Parathyroid adenoma (tissue), 2 donors: ENCODE measurements at regions not wholly inside any gene's neighbourhood (a gene's known extent, or its start where the extent isn't known, plus 50 kb on each side); places are given as distances from the start of the nearest gene placed in this dataset.

ENCODE experiments used
- H2AFZ ChIP-seq: fragments of 300-600 bp; sonication (generic); one replicate; pipeline ENCODE4 v1.7.0; 2017; ENCODE audit warnings: antibody characterized with exemption, mild to moderate bottlenecking
- H3K27ac ChIP-seq: fragments of 300-600 bp; sonication (generic); one replicate; pipeline ENCODE4 v1.7.0; 2017
- H3K27me3 ChIP-seq: fragments of 300-600 bp; sonication (generic); one replicate; pipeline ENCODE4 v1.7.0; 2017; ENCODE audit warnings: low read length; ENCODE audit not compliant: control insufficient read depth, insufficient read depth
- H3K36me3 ChIP-seq: fragments of 300-600 bp; sonication (generic); one replicate; pipeline ENCODE4 v1.7.0; 2017; ENCODE audit warnings: low read length; ENCODE audit not compliant: control insufficient read depth, insufficient read depth
- H3K4me1 ChIP-seq: fragments of 300-600 bp; sonication (generic); one replicate; pipeline ENCODE4 v1.7.0; 2017; ENCODE audit warnings: control low read depth
- H3K4me2 ChIP-seq: fragments of 300-600 bp; sonication (generic); one replicate; pipeline ENCODE4 v1.7.0; 2017; ENCODE audit warnings: low read length
- H3K4me3 ChIP-seq: fragments of 300-600 bp; sonication (generic); one replicate; pipeline ENCODE4 v1.7.0; 2017; ENCODE audit warnings: low read depth, low read length
- H3K79me2 ChIP-seq: fragments of 300-600 bp; sonication (generic); one replicate; pipeline ENCODE4 v1.7.0; 2017; ENCODE audit warnings: control low read depth
- H3K9ac ChIP-seq: fragments of 300-600 bp; sonication (generic); one replicate; pipeline ENCODE4 v1.7.0; 2017; ENCODE audit warnings: mild to moderate bottlenecking
- H3K9me3 ChIP-seq: fragments of 300-600 bp; sonication (generic); one replicate; pipeline ENCODE4 v1.7.0; 2017; ENCODE audit warnings: low read length; ENCODE audit not compliant: control insufficient read depth
- CTCF ChIP-seq: fragments of 300-600 bp; sonication (generic); IDR thresholded peaks from one replicate; pipeline ENCODE4 v1.7.0; 2017; ENCODE audit warnings: antibody characterized with exemption, mild to moderate bottlenecking
- donor health status: primary hyperparathyroidism.

- no peak for TF ChIP-seq CTCF
- H3K27me3 ChIP-seq = no peaks in the 10 kb centered on the region
- no peak overlapping the region for H3K27ac ChIP-seq
- H3K4me2 ChIP-seq = no peak overlapping the region
- no peaks in the 10 kb centered on the region for H3K36me3 ChIP-seq
- no peak overlapping the region for H3K4me3 ChIP-seq
- no peak overlapping the region for H3K9ac ChIP-seq
- no peaks in the 10 kb centered on the region for H3K4me1 ChIP-seq
- H2AFZ ChIP-seq = no peak overlapping the region
- H3K79me2 ChIP-seq = no peaks in the 10 kb centered on the region
- no peaks in the 10 kb centered on the region for H3K9me3 ChIP-seq
Measured at GRCh38 chr14:38838049-38838978, 264.7 kb downstream of the SEC23A start.

- no peaks in the 10 kb centered on the region for H3K4me1 ChIP-seq
- H3K4me3 ChIP-seq = no peak overlapping the region
- no peak for TF ChIP-seq CTCF
- H3K9ac ChIP-seq = no peak overlapping the region
- no peak overlapping the region for H2AFZ ChIP-seq
- H3K36me3 ChIP-seq = no peaks in the 10 kb centered on the region
- no peaks in the 10 kb centered on the region for H3K79me2 ChIP-seq
- H3K4me2 ChIP-seq = no peak overlapping the region
- H3K9me3 ChIP-seq = no peaks in the 10 kb centered on the region
- H3K27ac ChIP-seq = no peak overlapping the region
- H3K27me3 ChIP-seq = no peaks in the 10 kb centered on the region
Measured at GRCh38 chr14:38837343-38838048, 265.5 kb downstream of the SEC23A start.

- H3K4me1 ChIP-seq = no peaks in the 10 kb centered on the region
- H3K9ac ChIP-seq = no peak overlapping the region
- no peak for TF ChIP-seq CTCF
- no peaks in the 10 kb centered on the region for H3K27me3 ChIP-seq
- no peak overlapping the region for H3K4me3 ChIP-seq
- H3K4me2 ChIP-seq = no peak overlapping the region
- H3K36me3 ChIP-seq = no peaks in the 10 kb centered on the region
- H3K79me2 ChIP-seq = no peaks in the 10 kb centered on the region
- no peak overlapping the region for H3K27ac ChIP-seq
- H3K9me3 ChIP-seq = no peaks in the 10 kb centered on the region
- no peak overlapping the region for H2AFZ ChIP-seq
Measured at GRCh38 chr14:38836539-38836938, 266.5 kb downstream of the SEC23A start.

- Histone ChIP-seq H3K9me3 (no peaks in the 10 kb centered on the region), H3K4me1 (no peaks in the 10 kb centered on the region), H3K4me3 (no peak overlapping the region), H3K36me3 (no peaks in the 10 kb centered on the region), H2AFZ (no peak overlapping the region), H3K9ac (no peak overlapping the region), H3K79me2 (no peaks in the 10 kb centered on the region), H3K27ac (no peak overlapping the region), H3K27me3 (no peaks in the 10 kb centered on the region), H3K4me2 (no peak overlapping the region)
- TF ChIP-seq CTCF = no peak
Measured at GRCh38 chr14:38835874-38836273, 267.2 kb downstream of the SEC23A start.
